Endothelial cell of hepatic sinusoid (primary cell): ENCODE measurements at regions not wholly inside any gene's neighbourhood (a gene's known extent, or its start where the extent isn't known, plus 50 kb on each side); places are given as distances from the start of the nearest gene placed in this dataset.
"Not testable (repeated sequence)": the region's sequence is repeated elsewhere in the genome, so short reads cannot be mapped to it uniquely, and the experiment has no call there.

Experiments used
- in situ Hi-C: cut with HindIII; loops from 2 replicates; pipeline ENCODE4 v1.10.0; 2017; ENCODE audit warnings: low sequenced_read_pairs

GRCh38 chr3:181358060-181358459, 353.7 kb upstream of the SOX2 start:
- in situ Hi-C loops = no loop called here

DNA sequence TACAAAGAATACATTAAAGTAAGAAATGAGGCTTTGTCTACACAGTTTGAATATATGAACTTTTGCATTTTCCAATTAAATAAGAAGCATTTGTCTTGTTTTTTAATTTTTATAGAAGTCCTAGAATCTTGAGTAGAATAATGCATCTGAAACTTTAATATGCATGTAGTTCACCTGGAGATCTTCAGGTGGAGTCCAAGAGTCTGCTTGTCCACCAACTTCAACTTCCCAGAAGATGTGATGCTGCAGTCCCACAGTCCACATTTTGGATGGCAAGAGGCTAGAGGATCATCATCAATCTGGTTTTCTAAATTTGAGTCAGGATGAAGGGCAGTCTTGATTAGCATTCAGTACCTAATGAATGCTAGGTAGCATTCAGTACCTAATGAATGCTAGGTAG, 357.6 kb upstream of the SOX2 start:
- in situ Hi-C loops = no loop called here

DNA sequence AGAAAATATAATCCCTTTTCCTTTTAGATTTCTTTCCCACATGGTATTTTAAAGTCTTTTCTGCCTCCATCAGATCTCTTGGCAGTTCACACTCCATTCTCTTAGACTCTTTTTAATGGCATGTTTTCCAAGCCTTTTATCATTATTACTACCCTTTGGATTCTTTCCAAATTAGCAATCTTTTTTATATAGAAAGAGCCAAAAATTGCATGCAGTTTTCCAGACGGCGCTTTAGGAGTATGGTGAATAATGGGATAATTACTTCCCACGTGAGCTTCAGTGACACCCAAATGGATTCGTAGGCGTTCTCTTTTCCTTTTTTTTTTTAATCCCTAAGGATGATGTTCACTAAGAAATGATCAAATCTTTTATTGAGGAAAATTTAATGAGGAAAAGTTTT, 354.8 kb upstream of the DNAJC19 start:
- in situ Hi-C loops = no loop called here

DNA sequence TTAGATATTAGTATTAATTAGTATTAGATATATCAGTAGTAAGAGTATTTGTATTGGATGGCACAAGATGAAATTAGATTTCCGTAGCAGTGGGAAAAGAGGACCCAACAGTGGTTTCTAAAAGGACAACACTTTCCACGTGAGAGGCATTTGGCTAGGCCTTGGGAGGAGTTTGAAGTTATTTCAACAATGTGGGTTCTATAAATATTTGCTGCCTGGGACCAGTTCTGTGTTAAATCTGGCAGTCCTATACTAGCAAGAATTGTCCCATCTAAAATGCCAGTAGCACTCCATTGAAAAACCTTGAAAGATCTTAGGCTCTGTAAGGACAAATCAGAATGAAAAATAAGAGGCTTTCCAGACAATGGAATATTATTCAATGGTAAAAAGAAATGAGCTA, 347.1 kb upstream of the DNAJC19 start:
- in situ Hi-C loops = no loop called here

DNA sequence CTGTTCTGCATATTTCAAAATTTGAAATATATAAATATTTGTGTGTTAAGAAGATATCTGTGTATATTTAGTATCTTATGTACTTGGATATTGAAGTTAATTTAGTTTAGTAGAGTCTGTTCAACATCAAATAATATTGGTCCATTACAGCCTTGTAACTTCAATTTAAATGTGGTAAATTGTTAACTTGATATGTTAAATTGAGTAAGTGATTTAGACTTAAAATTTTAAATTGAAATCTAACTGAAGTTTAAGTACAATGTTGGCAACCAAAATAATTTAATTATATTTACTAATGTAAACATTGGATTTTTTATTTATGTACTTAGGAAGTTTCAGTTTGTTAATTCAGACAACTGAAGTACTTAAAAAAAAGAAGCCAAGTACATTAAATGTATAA, 343.9 kb upstream of the DNAJC19 start:
- in situ Hi-C loops = no loop called here

GRCh38 chr3:181330821-181331563, 341.5 kb upstream of the DNAJC19 start:
- in situ Hi-C loops = no loop called here

DNA sequence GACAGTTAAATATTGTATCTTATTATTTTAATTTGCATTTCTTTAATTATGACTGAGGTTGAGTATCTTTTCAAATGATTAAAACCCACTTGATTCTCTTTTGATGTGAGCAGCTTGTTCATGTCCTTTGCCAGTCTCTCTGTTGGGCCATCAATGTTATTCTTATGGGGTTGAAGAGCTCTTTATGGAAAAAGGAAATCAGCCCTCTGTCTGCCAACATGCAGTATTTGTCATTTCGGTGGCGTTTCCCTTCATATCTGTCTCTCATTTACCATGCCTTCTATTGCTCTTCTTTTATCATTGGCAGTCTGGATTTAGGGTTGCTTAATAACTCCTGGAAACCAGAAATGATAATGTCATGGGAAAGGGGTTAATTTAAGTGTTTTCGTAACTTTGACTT, 340.7 kb upstream of the DNAJC19 start:
- in situ Hi-C loops = no loop called here

DNA sequence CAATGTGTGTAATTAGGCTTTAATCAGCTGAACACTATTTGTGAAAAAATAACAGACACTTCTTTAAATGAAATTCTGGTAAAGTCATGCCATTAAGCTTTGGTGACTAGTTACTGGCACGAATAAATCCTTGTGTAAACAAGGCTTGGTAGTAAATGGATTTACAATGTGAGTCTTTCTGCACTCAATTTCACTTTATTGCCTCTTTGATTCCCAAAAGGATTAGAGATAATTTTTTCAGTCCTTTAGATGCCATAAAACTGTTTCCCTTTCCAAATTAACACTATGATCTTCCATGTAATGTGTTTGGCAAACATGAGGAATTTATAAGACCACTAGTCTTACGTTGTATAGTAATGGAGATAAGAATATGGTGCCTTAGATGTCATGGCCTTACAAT, 339.5 kb upstream of the DNAJC19 start:
- in situ Hi-C loops = no loop called here

GRCh38 chr3:181328346-181328745, 338.8 kb upstream of the DNAJC19 start:
- in situ Hi-C loops = no loop called here

DNA sequence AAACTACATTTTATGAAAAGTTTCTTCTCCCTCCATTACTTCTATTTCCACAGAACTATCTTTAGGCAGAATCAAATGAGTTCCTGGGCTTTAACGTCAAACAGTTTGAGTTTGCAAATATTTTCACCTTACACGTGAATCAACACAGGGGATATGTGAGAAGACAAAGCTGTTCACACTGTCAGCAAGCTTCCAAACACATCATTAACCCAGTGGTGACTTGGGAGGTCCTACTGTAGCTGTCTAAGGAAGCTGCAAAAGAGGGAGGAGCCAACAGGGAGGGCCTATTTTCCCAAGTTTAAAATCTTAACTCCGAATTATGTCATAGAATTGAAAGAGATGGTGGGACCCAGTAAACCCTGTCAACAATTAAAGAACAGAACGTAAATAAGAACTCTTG, 337.8 kb upstream of the DNAJC19 start:
- in situ Hi-C loops = no loop called here

DNA sequence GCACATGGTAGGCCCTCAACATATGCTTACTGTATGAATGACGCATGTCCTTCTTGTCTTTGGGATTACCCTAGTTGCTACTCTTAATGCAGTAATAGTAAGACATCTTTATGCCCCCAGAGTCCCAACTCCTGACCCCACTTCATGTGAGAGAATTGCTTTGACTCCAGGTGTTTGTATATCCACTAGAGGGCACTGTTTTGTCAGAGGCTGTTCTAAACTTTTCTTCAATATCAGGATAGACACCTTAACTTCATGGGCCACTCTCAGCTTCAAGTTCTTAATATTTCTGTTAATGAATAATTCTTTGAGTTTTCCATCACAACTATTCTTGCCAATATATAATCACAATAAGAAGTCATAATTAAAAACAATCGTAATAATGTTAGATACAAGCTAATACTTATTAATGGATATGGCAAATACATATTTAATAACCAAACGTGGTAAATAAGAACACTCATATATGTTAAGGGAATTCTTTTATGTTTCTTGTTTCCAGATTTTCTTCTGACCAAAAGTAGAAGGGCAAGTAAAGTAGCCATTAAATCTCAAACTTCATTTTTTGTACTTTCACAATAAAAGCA, 337.2 kb upstream of the DNAJC19 start:
- in situ Hi-C loops = no loop called here

DNA sequence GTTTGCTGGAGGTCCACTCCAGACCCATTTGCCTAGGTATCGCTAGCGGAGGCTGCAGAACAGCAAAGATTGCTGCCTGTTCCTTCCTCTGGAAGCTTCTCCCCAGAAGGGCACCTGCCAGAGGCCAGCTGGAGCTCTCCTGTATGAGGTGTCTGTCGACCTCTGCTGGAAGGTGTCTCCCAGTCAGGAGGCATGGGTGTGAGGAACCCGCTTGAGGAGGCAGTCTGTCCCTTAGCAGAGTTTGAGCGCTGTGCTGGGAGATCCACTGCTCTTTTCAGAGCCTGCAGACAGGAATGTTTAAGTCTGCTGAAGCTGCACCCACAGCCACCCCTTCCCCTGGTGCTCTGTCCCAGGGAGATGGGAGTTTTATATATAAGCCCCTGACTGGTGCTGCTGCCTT, 335.0 kb upstream of the DNAJC19 start:
- in situ Hi-C loops = not testable (repeated sequence)

- in situ Hi-C loops = no loop called here
Measured at GRCh38 chr3:181318321-181318720, 328.8 kb upstream of the DNAJC19 start.

- in situ Hi-C loops = no loop called here
Measured at GRCh38 chr3:181317508-181317907, 328.0 kb upstream of the DNAJC19 start.

GRCh38 chr3:181316482-181316881, 326.9 kb upstream of the DNAJC19 start:
- in situ Hi-C loops = no loop called here

GRCh38 chr3:181313335-181313734, 323.8 kb upstream of the DNAJC19 start:
- in situ Hi-C loops = no loop called here

DNA sequence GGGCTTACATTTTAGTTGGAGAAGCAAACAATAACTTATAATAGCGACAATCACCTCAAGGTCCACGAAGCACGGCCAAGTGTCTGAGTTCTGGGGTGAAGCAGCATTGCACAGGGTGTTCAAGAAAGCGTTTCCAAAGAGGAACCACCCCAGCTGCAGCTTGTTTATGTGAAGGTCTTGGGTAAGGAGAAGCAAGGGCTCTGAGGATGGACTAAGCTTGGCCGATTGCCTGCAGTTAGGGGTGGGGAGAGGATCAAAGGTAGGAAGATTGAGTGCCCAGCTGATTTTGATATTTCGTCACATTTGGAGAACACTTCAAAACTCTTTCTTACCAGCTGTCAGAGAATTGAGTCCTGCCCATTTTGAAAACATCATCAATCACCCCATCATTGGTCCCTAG, 321.6 kb upstream of the DNAJC19 start:
- in situ Hi-C loops = no loop called here

- in situ Hi-C loops = no loop called here
Measured at GRCh38 chr3:181302960-181303359, 313.4 kb upstream of the DNAJC19 start.

DNA sequence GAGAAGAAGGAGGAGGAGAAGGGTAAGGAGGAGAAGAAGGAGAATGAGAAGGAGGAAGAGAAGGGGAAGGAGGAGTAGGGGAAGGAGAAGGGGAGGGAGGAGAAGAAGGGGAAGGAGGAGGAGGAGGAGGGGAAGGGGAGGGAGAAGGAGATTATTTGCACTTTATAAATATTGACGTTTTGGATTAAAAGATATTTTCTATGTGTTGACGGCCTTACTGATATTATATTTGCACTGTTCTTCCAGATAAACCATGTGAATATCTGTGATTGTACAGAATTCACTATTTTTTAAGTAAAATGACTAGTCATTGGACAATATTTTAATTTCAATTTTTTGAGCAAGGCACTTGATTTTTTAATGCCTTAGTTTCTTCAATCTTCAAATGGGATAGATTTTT, 310.5 kb upstream of the DNAJC19 start:
- in situ Hi-C loops = no loop called here

GRCh38 chr3:181298421-181298820, 308.9 kb upstream of the DNAJC19 start:
- in situ Hi-C loops = no loop called here

GRCh38 chr3:181292984-181293383, 303.4 kb upstream of the DNAJC19 start:
- in situ Hi-C loops = no loop called here

DNA sequence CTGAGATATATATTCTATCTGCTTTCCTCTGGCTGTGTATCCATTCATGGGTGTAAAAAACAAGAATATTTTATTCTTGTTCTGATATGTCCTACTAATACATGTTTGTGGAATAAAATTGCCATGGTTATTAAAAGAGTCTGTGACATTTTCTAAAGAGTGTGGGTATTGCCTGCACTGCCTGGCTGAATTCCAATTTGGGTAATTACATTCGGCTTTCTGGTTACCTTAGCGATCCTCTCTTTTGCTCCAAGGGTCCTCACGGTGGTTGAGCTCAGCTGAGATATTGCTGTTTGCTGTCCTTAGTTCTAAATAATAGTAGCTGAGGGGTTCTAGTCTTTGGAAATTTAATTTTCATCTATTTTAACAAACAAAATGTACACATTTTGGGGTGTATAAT, 301.4 kb upstream of the DNAJC19 start:
- in situ Hi-C loops = no loop called here

- in situ Hi-C loops = no loop called here
Measured at GRCh38 chr3:181289306-181289705, 299.8 kb upstream of the DNAJC19 start.
